ENCODE measurements at regions not wholly inside any gene's neighbourhood (a gene's known extent, or its start where the extent isn't known, plus 50 kb on each side); places are given as distances from the start of the nearest gene placed in this dataset.

DNA sequence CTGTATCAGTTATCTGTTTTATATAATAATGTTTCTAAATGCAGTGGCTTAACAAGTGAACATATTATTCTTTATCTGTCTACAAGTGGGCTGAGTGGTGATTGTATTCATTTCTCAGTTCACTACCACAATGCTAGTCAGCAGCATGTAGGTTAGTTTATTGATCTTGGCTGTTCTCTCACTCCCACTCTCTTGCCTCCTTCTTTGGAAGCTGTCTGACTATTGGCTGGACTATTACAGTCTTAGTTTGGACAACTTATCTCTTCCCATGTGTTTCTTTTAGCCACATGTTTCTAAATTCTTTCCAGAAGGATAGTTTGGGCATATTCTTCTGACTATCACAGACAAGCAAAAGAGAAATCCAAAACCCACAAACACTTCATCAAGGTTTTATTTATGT is 459.5 kb upstream of the AGA start:
- TF ChIP-seq, protein P1, sequence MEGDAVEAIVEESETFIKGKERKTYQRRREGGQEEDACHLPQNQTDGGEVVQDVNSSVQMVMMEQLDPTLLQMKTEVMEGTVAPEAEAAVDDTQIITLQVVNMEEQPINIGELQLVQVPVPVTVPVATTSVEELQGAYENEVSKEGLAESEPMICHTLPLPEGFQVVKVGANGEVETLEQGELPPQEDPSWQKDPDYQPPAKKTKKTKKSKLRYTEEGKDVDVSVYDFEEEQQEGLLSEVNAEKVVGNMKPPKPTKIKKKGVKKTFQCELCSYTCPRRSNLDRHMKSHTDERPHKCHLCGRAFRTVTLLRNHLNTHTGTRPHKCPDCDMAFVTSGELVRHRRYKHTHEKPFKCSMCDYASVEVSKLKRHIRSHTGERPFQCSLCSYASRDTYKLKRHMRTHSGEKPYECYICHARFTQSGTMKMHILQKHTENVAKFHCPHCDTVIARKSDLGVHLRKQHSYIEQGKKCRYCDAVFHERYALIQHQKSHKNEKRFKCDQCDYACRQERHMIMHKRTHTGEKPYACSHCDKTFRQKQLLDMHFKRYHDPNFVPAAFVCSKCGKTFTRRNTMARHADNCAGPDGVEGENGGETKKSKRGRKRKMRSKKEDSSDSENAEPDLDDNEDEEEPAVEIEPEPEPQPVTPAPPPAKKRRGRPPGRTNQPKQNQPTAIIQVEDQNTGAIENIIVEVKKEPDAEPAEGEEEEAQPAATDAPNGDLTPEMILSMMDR (IDR thresholded peaks at IDR 0.05; ENCODE audit: insufficient read depth, low read depth, low read length): no peak
- no peak for TF ChIP-seq EZH2 (IDR thresholded peaks at IDR 0.05; ENCODE audit: insufficient read depth, low read length)
